Retinal pigment epithelial cell (primary cell): ENCODE measurements at regions not wholly inside any gene's neighbourhood (a gene's known extent, or its start where the extent isn't known, plus 50 kb on each side); places are given as distances from the start of the nearest gene placed in this dataset.

Experiments used
- DNase-seq: peaks from one replicate; pipeline ENCODE4 v3.0.0-alpha.2; 2010; ENCODE audit warnings: low read depth
- H3K4me3 ChIP-seq: 2 replicates; pipeline ENCODE4 v1.5.1; 2011; ENCODE audit warnings: mild to moderate bottlenecking, low read length, control low read depth, moderate library complexity
- TF ChIP-seq, protein P1 (sequence below): conservative IDR thresholded peaks from 2 replicates; pipeline ENCODE4 v1.5.1; 2011; ENCODE audit warnings: low read depth, low read length, control low read depth, inconsistent platforms

DNA sequence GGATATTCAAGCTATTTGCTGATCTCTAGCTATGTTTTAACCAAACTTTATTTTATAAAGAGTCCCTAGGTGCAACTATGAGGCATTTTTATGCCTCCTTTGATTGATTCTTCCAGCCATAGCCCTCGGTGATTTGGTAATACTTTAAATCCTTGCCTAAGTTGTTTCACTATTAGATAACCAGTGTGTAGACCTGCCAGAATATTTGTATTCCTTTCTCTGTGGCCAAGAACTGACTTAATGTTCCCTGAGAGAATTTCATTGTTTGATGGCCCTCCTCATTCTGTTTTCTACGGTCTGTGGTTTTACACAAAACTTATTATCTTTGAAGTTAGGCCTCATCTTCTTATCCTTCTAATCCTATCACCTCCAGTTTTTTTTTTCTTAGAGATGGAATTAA, 109.7 kb upstream of the MDGA2 start:
- no peak overlapping the region for H3K4me3 ChIP-seq
- no peak for DNase-seq
- TF ChIP-seq, protein P1, sequence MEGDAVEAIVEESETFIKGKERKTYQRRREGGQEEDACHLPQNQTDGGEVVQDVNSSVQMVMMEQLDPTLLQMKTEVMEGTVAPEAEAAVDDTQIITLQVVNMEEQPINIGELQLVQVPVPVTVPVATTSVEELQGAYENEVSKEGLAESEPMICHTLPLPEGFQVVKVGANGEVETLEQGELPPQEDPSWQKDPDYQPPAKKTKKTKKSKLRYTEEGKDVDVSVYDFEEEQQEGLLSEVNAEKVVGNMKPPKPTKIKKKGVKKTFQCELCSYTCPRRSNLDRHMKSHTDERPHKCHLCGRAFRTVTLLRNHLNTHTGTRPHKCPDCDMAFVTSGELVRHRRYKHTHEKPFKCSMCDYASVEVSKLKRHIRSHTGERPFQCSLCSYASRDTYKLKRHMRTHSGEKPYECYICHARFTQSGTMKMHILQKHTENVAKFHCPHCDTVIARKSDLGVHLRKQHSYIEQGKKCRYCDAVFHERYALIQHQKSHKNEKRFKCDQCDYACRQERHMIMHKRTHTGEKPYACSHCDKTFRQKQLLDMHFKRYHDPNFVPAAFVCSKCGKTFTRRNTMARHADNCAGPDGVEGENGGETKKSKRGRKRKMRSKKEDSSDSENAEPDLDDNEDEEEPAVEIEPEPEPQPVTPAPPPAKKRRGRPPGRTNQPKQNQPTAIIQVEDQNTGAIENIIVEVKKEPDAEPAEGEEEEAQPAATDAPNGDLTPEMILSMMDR = no peak

DNA sequence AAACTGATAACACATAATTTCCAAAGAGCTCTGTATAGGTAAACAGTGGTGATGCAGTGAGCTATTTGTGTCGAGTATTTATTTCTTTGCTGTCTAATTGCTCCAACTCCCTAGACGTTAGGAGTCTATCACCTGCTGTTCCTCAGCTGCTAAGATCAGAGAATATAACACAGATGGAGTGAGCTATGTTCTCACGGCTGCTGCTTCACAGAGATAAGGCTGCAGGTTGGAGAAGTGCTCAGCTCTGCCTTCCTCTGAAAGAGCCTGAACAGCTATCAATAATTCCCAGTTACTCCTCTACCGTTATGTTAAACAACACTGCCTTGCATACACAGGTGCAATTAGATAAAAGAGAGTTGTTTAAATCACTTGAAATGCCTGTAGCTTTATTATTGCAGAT, 103.2 kb upstream of the MDGA2 start:
- DNase-seq = no peak
- H3K4me3 ChIP-seq = no peak overlapping the region
- TF ChIP-seq, protein P1 = no peak

DNA sequence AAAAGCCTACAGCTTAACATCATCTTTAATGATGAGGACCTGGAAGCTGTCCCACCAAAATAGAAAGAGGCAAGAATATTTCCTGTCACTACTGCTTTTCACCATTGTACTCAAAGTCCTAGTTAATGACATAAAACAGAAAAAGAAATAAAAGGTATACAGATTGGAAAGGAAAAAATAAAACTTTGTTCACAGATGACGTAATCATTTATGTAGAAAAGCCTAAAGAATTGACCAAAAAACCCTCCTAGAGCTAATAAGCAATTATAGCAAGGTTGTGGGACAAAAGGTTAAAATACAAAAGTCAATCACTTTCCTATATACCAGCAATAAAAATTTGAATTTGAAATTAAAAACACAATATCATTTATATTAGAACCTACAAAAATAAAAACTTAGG, 97.2 kb upstream of the MDGA2 start:
- TF ChIP-seq, protein P1 = no peak
- DNase-seq = no peak
- no peak overlapping the region for H3K4me3 ChIP-seq

DNA sequence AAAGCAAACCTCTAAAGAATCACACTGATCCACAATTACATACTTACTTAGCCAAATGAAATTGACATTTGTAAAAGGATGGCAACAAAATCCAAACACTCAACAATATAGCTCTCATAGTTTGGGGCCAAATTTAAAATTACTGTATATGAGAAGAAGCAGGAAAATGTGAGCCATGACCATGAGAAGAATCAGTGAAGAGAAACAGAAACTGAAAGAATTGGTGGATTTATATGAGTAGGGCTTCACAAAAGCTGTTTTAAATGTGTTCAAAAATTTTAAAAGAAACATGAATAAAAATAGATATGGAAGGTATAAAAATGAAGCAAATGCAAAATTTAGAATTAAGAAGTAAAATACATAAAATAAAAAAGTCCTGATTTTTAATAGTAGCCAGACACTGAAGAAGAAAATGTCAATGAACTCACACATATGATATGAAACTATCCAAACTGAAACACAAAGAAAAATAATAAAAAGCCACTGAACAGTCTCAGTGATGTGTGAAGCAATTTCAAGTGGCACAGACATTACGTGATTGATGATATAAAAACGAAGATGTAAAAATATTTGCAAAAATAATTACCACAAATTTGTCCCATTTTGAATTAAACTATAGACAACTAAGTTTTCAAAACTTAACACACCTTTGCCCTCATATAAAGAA, 87.9 kb upstream of the MDGA2 start:
- no peak for DNase-seq
- no peak overlapping the region for H3K4me3 ChIP-seq
- TF ChIP-seq, protein P1 = no peak

DNA sequence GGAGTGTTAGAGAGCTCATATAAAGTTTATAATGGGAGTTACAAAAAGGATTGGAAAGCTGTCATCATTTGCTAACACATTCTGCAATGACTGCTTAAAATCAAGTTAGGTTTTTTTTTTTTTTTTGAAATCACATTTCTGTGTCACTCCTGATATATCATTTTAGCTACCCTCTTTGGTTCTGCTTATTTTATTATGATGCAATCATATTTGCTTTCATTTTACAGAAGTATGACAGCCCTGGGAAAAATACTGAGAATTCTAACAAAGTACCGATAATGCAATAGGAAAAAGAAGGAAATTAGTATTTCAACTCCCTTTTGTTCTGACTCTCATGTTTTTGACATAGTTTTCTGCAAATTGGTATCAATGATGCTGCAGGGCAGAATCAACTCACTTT, 71.6 kb upstream of the MDGA2 start:
- TF ChIP-seq, protein P1 = no peak
- no peak overlapping the region for H3K4me3 ChIP-seq
- DNase-seq = no peak

DNA sequence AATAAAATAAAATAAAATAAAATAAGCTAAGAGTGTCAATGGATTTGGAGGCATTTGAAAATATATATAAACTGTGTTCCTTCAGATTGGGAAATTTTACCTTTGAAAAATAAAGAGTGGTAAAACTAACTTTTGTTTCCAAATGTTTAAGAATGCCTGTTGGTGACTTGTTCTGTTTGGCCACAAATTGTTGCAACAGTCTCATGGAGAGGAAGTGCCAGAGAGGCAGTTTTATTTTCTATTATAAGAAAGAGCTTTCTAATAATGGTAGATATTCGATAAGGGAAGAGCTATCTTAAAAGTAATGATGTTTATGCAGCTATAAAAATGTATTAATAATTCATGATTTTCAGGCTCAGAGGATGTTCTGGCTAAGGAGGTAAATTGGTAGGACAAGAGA, 68.8 kb upstream of the MDGA2 start:
- H3K4me3 ChIP-seq = no peak overlapping the region
- no peak for DNase-seq
- TF ChIP-seq, protein P1 = no peak

DNA sequence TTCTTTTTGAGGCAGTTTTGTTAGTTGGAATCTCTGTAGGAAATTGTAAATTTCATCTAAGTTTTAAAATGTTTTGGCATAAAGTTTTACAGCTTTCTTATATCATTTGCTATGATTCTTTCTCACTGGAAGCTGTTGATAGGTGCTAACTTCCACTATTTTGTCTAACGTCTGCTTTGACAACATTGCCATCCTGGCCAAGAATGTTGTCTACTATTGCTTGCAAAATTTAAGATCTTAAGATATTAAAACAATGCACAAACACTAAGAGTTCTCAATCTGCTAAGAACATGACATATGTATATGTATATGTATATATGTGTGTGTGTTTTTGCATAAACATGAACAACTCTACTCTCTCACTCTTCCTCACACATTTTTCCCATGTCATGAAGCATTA, 64.1 kb upstream of the MDGA2 start:
- no peak for DNase-seq
- TF ChIP-seq, protein P1 = no peak
- H3K4me3 ChIP-seq = no peak overlapping the region
